PC-9 (cell line): ENCODE measurements at regions not wholly inside any gene's neighbourhood (a gene's known extent, or its start where the extent isn't known, plus 50 kb on each side); places are given as distances from the start of the nearest gene placed in this dataset.

Experiments
- CTCF ChIP-seq: fragments of 200-600 bp; sonication (generic); conservative IDR thresholded peaks from 2 replicates; pipeline ENCODE4 v1.6.1; 2017; ENCODE audit warnings: mixed run types, antibody characterized with exemption, mild to moderate bottlenecking, moderate library complexity
- EZH2 ChIP-seq: fragments of 200-600 bp; sonication (generic); IDR thresholded peaks from 2 replicates; pipeline ENCODE4 v1.8.0; 2017; ENCODE audit warnings: antibody characterized with exemption, low read depth

- no peak for TF ChIP-seq EZH2
- TF ChIP-seq CTCF: no peak
Observed at GRCh38 chr9:108001237-108001636, 511.7 kb upstream of the KLF4 start.
